ENCODE measurements at regions not wholly inside any gene's neighbourhood (a gene's known extent, or its start where the extent isn't known, plus 50 kb on each side); places are given as distances from the start of the nearest gene placed in this dataset.

DNA sequence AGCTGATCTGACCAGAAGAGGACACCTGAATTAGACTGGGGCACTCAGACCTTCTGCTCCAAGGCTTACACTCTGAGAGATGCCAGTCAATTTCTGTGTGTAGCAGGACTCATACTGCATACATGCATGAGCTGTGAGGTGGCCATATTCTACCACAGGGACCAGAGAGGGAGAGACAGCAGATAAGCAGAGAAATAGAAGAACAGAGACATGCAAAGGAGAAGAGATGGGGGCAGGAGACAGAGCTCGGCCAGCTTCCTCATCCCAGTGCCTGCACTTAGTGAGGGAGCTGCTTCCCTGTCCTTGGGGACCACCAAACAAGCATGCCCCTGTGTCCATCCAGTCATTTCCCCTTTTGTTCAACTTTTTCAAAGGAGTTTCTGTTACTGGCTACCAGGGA, 73.9 kb upstream of the ALK start:
- ATAC-seq (ENCODE audit: low FRiP score) (no peak), DNase-seq (ENCODE audit: low spot score) (no peak)
- TF ChIP-seq, protein P1, sequence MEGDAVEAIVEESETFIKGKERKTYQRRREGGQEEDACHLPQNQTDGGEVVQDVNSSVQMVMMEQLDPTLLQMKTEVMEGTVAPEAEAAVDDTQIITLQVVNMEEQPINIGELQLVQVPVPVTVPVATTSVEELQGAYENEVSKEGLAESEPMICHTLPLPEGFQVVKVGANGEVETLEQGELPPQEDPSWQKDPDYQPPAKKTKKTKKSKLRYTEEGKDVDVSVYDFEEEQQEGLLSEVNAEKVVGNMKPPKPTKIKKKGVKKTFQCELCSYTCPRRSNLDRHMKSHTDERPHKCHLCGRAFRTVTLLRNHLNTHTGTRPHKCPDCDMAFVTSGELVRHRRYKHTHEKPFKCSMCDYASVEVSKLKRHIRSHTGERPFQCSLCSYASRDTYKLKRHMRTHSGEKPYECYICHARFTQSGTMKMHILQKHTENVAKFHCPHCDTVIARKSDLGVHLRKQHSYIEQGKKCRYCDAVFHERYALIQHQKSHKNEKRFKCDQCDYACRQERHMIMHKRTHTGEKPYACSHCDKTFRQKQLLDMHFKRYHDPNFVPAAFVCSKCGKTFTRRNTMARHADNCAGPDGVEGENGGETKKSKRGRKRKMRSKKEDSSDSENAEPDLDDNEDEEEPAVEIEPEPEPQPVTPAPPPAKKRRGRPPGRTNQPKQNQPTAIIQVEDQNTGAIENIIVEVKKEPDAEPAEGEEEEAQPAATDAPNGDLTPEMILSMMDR (IDR thresholded peaks at IDR 0.05): no peak

DNA sequence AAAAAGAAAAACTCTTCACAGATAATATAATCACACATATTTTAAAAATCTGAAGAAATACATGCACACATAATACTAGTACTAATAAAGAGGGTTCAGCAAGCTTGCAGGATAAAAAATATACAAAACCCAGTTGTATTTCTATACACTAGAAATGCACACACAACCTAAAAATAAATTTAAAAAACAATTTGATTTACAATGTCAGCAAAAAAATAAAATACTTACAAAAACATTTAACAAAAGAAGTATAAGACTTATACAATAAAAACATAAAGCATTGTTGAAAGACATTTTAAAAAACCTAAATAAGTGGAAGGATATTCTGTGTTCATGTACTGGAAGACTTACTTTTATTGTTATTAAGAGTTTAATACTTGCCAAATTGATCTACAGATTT, 81.7 kb upstream of the ALK start:
- no peak for DNase-seq (ENCODE audit: low spot score)
- ATAC-seq (ENCODE audit: low FRiP score): no peak
- TF ChIP-seq, protein P1 (IDR thresholded peaks at IDR 0.05): no peak

DNA sequence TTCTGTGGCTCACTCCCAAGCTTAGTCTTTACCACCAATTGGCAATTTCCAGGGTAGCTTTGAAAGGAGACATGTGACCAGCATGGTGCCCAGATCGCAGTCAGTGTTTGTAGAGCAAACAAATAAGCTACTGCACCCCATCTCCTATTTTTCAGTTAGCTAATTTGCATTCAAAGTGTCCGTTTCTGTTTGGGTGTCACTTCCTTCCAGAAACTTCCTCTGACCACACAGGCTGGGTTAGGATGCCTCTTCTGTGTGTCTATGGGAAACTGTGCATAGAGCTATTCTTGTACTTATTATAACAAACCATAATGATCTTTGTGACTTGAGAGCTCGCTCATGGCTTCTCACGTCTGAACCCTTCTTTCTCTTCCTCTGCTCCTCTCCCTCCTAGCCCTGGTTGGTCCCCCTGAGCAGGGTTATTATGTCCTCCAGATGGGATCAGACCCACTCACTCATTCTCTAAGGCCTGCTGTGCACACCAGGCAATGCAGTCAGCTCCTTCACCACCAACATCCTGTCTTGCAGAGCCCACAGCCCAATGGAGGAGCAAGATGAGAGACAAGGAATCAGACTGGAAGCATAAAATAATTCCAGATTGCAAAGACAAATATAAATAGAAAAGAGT, 101.2 kb upstream of the ALK start:
- ATAC-seq (ENCODE audit: low FRiP score) (no peak), DNase-seq (ENCODE audit: low spot score) (no peak)
- TF ChIP-seq, protein P1 (IDR thresholded peaks at IDR 0.05): no peak

DNA sequence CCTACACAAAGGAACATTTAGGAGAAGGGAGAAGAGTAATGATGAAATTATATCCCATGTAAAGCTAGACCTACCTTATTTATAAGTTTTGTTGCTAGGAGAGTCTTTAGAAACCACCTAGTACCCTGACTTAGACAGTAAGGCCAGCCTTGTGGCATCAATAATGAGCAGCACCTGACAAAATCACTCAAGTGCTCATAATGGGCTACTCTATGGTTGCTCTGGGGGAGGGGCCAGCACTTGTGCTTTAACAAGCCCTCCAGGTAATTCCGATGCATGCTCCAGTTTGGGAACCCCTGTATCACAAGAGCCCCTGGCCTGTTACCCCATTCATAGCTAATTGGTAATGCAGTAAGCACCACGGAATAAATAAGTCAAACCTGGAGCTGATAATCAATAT, 102.9 kb upstream of the ALK start:
- DNase-seq (ENCODE audit: low spot score) (no peak), ATAC-seq (ENCODE audit: low FRiP score) (no peak)
- TF ChIP-seq, protein P1 (IDR thresholded peaks at IDR 0.05): no peak

DNA sequence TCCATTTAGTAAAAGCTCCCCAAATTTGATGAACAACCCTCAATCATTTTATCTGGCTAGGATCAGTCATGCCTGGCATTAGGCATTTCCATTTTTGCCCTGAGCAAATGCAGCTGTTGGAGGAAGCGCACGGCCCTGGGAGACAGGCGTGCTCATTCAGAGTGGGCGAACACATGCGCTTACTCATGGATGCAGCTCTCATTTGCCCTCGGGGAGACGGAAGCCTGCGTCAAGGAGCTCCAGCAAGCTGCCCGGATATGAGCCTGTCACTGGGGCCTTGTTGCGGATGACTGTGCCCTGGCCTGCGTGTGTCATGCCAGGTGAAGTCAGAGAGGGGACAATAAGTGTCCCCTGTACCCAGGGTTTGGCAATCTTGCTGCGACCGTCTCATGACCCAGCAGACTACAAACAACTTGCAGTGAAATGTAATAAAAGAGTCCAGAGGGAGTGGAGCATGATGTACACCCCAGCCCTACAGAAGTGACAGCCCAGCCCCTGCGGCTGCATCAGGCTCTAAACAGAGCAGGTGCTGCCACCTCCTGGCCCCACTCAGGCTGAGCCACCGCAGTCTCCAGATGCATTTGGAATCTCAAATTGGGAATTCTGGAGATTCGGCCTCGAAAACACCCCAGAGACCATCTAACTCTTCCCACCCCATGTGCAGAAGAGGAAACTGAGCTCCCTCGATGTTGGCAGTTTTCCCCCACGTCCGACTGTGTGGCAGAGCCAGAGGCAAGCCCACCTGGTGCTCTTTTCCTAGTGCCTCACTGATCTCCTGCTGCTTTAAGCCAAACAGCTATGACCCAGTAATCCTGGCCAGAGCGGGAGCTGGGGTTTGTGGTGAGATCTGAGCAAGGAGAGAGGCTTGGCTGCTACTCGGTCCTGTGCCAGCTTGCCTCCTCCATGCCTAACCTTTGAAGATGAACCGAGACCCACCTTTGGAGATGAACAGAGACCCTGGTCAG, 105.0 kb upstream of the ALK start:
- ATAC-seq (ENCODE audit: low FRiP score) (no peak), DNase-seq (ENCODE audit: low spot score) (no peak)
- TF ChIP-seq, protein P1 (IDR thresholded peaks at IDR 0.05): no peak

DNA sequence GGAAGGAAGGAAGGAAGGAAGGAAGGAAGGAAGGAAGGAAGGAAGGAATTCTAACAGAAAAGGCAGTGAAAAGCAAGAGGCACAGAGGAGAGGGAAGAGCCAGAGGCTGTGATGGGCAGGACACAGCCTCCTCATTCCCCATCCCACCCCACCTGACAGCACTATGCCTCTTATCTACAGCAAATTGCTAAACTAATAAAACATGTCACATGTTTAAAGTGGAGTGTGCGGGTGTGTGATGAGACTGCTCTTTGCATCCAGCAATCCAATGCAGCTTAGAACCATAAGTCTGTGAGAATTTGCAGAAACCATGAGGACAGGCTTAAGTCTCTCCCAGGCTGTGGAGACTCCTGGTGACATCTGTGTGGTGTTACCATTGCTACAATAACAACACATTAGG, 108.4 kb upstream of the ALK start:
- no peak for ATAC-seq (ENCODE audit: low FRiP score)
- TF ChIP-seq, protein P1 (IDR thresholded peaks at IDR 0.05): no peak
- no peak for DNase-seq (ENCODE audit: low spot score)

All from omental fat pad (tissue), 3 donors.